ENCODE measurements at regions not wholly inside any gene's neighbourhood (a gene's known extent, or its start where the extent isn't known, plus 50 kb on each side); places are given as distances from the start of the nearest gene placed in this dataset.

- DNase-seq = no peak
- TF ChIP-seq CTCF (IDR thresholded peaks at IDR 0.05; ENCODE audit: low read depth, low read length) = no peak
Observed at GRCh38 chr7:13231216-13231615, 543.8 kb downstream of the ARL4A start.

GRCh38 chr7:13235436-13235835 lies 548.0 kb downstream of the ARL4A start:
- DNase-seq = no peak
- no peak for TF ChIP-seq CTCF (IDR thresholded peaks at IDR 0.05; ENCODE audit: low read depth, low read length)
- Histone ChIP-seq H3K27ac (no peak overlapping the region), H3K36me3 (no peaks in the 10 kb centered on the region), H3K9me3 (ENCODE audit: severe bottlenecking) (no peaks in the 10 kb centered on the region), H3K4me3 (ENCODE audit: low read depth, low read length) (no peak overlapping the region), H3K27me3 (ENCODE audit: insufficient read depth, low read depth, severe bottlenecking) (no peaks in the 10 kb centered on the region)

More at GRCh38 chr7:13231216-13231615, 543.8 kb downstream of the ARL4A start:
- H3K27me3 ChIP-seq (ENCODE audit: insufficient read depth, low read depth, severe bottlenecking) = no peaks in the 10 kb centered on the region
- no peaks in the 10 kb centered on the region for H3K36me3 ChIP-seq
- H3K9me3 ChIP-seq (ENCODE audit: severe bottlenecking) = no peaks in the 10 kb centered on the region
- no peak overlapping the region for H3K27ac ChIP-seq
- H3K4me3 ChIP-seq (ENCODE audit: low read depth, low read length) = no peak overlapping the region

- no peak for DNase-seq
- Histone ChIP-seq H3K27ac (no peak overlapping the region), H3K36me3 (no peaks in the 10 kb centered on the region), H3K4me3 (ENCODE audit: low read depth, low read length) (no peak overlapping the region), H3K9me3 (ENCODE audit: severe bottlenecking) (no peaks in the 10 kb centered on the region), H3K27me3 (ENCODE audit: insufficient read depth, low read depth, severe bottlenecking) (no peaks in the 10 kb centered on the region)
- no peak for TF ChIP-seq CTCF (IDR thresholded peaks at IDR 0.05; ENCODE audit: low read depth, low read length)
Observed at GRCh38 chr7:13236026-13236425, 548.6 kb downstream of the ARL4A start.

GRCh38 chr7:13240349-13240748 lies 552.9 kb downstream of the ARL4A start:
- TF ChIP-seq CTCF (IDR thresholded peaks at IDR 0.05; ENCODE audit: low read depth, low read length) = no peak
- no peak overlapping the region for H3K27ac ChIP-seq
- no peak for DNase-seq
- H3K4me3 ChIP-seq (ENCODE audit: low read depth, low read length) = no peak overlapping the region
- no peaks in the 10 kb centered on the region for H3K27me3 ChIP-seq (ENCODE audit: insufficient read depth, low read depth, severe bottlenecking)
- H3K36me3 ChIP-seq = no peaks in the 10 kb centered on the region
- H3K9me3 ChIP-seq (ENCODE audit: severe bottlenecking) = no peaks in the 10 kb centered on the region

GRCh38 chr7:13241416-13241815 lies 554.0 kb downstream of the ARL4A start:
- no peaks in the 10 kb centered on the region for H3K36me3 ChIP-seq
- DNase-seq = no peak
- H3K27me3 ChIP-seq (ENCODE audit: insufficient read depth, low read depth, severe bottlenecking) = no peaks in the 10 kb centered on the region

More at GRCh38 chr7:13241416-13241815, 554.0 kb downstream of the ARL4A start:
- Histone ChIP-seq H3K4me3 (ENCODE audit: low read depth, low read length) (no peak overlapping the region), H3K9me3 (ENCODE audit: severe bottlenecking) (no peaks in the 10 kb centered on the region), H3K27ac (no peak overlapping the region)
- TF ChIP-seq CTCF (IDR thresholded peaks at IDR 0.05; ENCODE audit: low read depth, low read length) = no peak

Data from WERI-Rb-1 (cell line).